HG03159 (cell line): ENCODE measurements at regions not wholly inside any gene's neighbourhood (a gene's known extent, or its start where the extent isn't known, plus 50 kb on each side); places are given as distances from the start of the nearest gene placed in this dataset.

Experiments used
- ATAC-seq: cut with Tn5 transposase; IDR thresholded peaks from one replicate; pipeline ENCODE4 v1.9.1; 2021; ENCODE audit warnings: mild to moderate bottlenecking, moderate library complexity; ENCODE audit not compliant: unreplicated experiment

- ATAC-seq = no peak
These were observed 94.2 kb upstream of the NKX1-1 start for GRCh38 chr4:1500231-1500965.

GRCh38 chr4:1499465-1499864, 93.2 kb upstream of the NKX1-1 start:
- ATAC-seq = no peak

- no peak for ATAC-seq
These were observed 91.1 kb upstream of the NKX1-1 start for GRCh38 chr4:1497189-1497801.

- no peak for ATAC-seq
These were observed 89.9 kb upstream of the NKX1-1 start for GRCh38 chr4:1496116-1496642.

- no peak for ATAC-seq
These were observed 89.3 kb upstream of the NKX1-1 start for GRCh38 chr4:1495416-1496115.

- ATAC-seq = no peak
These were observed 88.4 kb upstream of the NKX1-1 start for GRCh38 chr4:1494416-1495315.

- ATAC-seq = no peak
These were observed 87.5 kb upstream of the NKX1-1 start for GRCh38 chr4:1493540-1494287.

- no peak for ATAC-seq
These were observed 86.7 kb upstream of the NKX1-1 start for GRCh38 chr4:1492651-1493539.

GRCh38 chr4:1492142-1492457, 85.9 kb upstream of the NKX1-1 start:
- ATAC-seq = no peak

- no peak for ATAC-seq
These were observed 85.3 kb upstream of the NKX1-1 start for GRCh38 chr4:1491328-1492141.

GRCh38 chr4:1490654-1491327, 84.5 kb upstream of the NKX1-1 start:
- no peak for ATAC-seq

GRCh38 chr4:1490011-1490653, 83.9 kb upstream of the NKX1-1 start:
- ATAC-seq = no peak

GRCh38 chr4:1489639-1489995, 83.4 kb upstream of the NKX1-1 start:
- no peak for ATAC-seq

- ATAC-seq = no peak
These were observed 82.8 kb upstream of the NKX1-1 start for GRCh38 chr4:1488831-1489638.

- no peak for ATAC-seq
These were observed 82.1 kb upstream of the NKX1-1 start for GRCh38 chr4:1488357-1488756.

GRCh38 chr4:1487761-1488160, 81.5 kb upstream of the NKX1-1 start:
- no peak for ATAC-seq

GRCh38 chr4:1487106-1487505, 80.9 kb upstream of the NKX1-1 start:
- no peak for ATAC-seq
